ENCODE measurements at regions not wholly inside any gene's neighbourhood (a gene's known extent, or its start where the extent isn't known, plus 50 kb on each side); places are given as distances from the start of the nearest gene placed in this dataset.

DNA sequence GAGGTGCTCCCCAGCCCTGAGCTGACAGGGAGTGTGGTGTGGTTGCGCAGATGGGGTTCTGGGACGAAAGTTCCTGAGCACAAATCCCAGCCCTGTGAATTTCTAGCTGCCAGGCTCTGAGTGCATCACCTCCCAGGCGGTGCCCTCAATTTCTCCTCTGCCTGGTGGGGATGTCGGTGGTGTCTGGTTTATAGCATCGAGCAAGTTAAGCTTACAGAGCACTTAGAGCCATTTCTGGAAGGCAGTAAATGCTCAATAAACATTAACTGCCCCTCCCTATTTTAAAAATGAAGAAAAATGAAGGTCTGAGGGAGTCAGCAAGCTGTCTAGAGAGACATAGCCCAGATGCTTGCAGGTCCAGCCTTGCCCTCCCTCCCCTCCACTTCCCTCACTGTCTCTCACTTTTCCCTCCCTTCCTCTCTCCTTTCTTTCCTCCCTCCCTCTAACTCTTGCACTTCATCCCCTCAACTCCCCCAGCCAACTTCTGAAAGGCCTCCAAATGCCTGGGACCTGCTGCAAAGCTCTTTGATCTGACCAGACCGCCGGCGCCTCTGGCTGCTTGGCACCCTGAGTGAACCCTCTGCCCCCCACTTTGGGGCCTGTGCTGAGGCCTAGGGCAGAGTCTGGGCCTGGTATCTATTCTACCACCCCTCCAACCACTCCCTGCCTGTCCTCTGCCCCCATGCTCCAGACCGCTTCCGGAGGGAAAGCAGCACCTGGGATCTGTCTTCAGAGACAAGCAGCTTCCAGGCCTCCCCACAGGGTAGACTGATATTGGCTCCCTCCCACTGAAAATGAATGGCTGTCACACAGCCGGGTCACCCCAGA lies 438.3 kb downstream of the RPS24 start:
- TF ChIP-seq EP300 (IDR thresholded peaks at IDR 0.05) (no peak), CTCF (IDR thresholded peaks at IDR 0.05) (no peak)
